GM19467 (cell line): ENCODE measurements at regions not wholly inside any gene's neighbourhood (a gene's known extent, or its start where the extent isn't known, plus 50 kb on each side); places are given as distances from the start of the nearest gene placed in this dataset.

Source experiments
- ATAC-seq: cut with Tn5 transposase; IDR thresholded peaks from one replicate; pipeline ENCODE4 v1.9.1; 2021; ENCODE audit warnings: mild to moderate bottlenecking, moderate library complexity; ENCODE audit not compliant: unreplicated experiment

DNA sequence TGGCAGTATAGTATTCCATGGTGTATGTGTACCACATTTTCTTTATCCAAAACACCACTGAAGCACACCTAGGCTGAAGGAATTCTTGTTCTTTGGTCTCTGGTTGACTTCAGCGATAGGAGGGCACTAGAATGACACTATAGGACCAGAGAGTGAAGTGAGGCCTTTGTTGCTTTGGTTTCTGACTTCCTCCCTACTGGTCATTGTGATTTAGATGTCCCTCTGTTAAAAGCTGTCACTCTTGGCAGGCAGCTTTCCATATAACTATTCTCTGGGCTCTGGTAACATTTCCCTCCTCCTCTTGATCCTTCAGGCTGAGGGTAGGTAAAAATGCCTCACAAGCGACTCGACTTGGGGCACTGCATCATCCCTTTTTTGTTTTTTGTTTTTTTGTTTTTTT lies 236.3 kb downstream of the MAFB start:
- ATAC-seq, result no peak

DNA sequence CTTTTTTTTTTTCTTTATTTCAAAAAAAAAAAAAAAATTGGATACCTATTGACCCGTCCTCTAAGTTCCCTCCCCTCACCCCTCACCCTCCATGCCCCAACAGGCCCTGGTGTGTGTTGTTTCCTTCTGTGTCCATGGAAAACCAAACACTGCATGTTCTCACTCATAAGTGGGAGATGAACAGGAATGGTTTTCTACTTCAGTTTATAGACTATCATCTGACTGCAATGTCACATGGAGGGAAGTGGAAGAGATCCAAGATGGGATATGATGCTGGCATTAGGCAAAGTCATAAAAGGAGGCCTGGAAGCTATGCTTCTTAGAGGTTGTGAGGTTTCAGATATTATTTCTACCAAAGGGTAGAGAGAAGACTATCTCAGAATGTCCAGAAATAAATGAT lies 237.5 kb downstream of the MAFB start:
- no peak for ATAC-seq

DNA sequence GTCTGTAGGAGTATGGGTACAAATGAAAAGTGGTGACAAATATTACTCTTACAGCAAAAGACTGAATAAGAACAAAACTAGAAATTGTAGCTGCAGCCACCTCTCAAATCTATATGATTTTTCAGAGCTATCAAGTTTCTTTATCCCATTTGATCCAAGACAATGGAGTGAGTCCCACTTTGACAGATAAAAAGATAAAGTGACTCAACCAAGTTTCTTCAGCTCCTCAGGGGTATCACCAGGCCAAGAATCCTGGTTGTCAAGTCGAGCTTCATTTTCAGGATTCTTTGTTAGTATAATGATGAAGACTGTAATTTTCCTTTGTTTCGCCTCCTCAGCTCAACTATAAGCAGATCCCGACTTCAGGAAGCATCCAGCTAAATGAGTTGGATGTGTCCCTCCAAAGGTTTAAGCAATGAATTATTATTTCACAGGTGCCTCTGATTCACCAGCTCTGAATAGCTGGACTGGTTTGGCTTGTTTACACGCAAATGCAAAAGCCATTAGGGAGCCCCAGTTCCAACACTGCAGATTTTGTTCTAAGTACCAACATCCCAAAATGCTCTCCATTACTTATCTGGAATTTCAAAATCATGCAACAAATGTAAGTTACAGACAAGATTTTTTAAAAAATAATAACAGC lies 238.9 kb downstream of the MAFB start:
- ATAC-seq, result no peak

DNA sequence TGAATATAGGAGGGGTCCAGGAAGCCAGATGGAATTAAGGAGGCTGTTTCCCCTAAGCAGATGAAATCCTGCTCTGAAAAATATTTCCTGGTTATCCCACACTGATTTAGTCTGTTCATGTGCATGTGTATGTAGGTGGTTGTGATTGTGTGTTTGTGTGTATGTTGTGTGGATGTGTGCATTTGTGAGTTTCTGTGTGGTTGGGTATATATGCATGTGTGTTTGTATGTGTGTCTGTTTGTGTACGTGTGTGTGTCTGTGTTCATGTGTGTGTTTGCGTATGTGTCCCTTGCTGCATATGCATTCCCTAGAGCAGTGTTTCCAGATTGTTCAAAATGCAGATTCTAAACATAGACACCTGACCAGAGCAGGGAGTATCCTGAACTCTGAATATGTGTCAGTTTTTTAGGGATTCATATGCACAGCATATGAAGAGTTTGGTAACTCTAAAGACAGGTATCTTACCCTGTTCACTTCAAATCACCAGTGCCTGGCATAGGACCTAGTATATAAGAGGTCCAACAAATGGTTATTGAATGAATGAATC lies 239.8 kb downstream of the MAFB start:
- ATAC-seq, result no peak

DNA sequence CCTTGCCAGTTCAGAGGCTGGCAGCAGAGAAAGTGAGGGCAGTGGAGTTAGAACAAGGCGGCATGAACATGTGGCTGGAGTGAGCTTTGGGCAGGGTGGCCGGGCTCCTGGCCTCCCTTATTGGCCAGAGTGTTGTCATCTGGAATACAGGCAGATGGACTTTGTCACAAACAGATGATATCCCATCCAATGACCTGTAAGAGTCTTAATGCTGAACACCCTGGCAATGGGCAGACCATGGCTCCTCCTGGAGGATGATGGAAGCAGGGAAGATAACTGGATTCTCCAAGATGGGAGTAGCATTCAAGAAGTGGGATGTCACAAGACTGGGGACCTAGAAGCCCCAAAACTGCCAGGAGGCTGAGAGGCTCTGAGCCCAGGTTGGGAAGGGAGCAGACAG lies 242.1 kb downstream of the MAFB start:
- ATAC-seq, result no peak

DNA sequence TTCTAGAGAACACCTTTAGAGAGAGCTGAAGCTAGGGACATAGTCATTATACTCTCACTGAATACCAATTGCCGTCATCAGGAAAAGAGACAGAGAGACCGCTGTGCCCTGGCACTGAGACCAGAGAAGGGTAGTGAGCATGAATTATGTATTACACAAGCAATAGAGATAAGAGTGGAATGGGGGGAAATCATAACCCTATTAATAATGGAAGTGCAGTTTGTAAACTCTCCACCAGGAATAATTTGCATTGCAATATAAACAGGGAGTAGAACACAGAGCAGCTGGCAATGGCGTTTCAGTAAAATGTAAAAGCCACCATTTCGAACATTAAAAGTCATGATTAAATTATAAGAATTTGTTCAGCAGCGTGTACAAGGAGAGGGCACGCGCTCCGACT lies 244.5 kb downstream of the MAFB start:
- no peak for ATAC-seq

DNA sequence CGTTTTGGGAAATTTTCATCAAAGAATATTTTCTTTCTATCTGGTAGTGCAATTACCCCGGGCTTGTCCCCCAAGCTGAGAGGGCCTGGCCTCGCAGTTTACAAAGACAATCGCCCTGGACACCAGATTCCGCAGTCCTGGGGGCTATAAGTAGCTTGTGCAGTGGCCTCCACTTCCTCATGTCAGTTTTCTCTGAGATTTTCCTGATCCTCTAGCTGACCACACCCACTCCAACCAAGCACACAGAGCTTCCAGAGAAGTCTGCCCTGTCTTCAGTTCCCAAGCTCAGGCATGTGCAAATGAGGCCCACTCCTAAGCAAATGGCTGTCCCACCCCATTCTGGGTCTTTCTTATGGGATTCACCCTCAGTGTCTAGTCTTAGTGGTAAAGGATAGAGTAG lies 245.3 kb downstream of the MAFB start:
- no peak for ATAC-seq

DNA sequence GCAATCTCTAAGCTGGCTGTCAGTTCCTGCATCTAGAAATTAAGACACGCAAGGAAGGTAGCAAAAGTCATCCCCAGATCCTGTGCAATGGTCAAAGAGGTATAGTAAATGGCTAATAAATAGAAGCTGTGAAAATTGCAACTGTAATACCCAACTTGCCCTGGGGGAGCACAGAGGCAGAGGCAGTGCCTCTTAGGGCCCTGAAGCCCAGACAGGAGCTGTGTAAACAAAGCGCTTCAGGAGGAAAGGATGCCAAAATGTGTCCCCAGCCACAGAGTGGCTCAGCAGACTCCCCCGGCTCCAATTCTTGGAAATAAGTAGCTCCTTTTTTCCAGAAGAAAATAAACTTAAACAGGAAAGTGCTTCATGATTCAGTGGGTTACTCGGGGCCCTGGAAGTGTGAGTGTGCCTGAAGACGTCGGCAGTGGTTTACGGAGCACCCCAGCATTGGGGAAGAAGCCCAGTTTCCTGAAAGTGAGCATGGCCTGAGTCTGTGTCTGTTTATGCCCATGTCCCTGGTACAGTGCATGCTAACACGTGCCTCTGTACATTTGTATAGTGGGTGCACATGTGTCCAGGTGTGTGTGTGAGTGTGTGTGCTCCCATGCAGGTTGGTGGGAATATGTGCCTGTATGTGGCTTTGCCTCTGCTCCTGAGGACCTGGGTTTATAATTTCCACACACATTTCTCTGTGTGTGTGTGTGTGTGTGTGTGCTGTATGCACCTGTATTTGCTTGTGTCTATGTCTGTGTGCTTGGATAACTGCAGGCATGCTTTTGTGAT lies 246.7 kb downstream of the MAFB start:
- no peak for ATAC-seq

DNA sequence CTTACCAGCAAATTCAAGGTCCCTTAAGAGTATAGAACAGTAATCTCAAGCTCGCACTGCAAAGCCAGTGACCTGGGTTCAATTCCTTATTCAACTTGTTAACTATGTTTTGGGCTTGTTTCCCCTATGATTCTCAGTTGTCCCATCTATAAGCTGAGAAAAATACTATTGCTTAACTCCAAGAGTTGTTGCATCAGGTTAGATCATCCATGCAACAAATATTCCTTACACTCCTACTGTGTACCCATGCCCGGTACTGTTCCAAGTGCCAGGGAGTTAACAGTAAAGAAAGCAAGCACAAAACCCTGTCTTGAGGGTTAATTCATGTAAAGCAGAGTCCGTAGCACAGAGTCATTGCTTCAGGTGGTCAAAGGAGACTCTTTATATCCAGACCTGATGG lies 247.3 kb downstream of the MAFB start:
- no peak for ATAC-seq

DNA sequence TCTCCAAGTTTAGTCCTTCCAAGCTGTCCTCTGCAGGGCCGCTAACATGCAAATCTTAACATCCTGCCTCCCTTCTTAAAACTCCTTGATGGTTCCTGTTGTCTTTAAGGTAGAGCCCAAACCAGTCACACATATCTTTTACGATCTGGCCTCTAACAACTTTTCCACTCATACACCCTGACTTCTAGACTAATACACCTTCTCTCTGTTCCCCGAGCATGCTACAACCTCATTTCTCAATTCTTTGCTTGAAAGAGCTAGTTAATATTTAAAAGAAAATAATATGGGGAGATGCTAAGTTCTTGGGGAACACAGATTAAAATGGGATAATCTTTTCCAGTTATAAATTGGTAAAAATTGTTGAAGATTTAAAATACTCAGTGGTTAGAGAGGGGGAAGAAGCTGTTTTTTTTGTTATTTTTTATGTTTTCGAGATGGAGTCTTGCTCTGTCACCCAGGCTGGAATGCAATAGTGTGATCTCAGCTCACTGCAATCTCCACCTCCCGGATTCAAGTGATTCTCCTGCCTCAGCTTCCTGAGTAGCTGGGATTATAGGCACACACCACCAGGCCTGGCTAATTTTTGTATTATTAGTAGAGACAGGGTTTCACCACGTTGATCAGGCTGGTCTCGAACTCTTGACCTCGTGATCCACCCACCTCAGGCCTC lies 250.7 kb downstream of the MAFB start:
- no peak for ATAC-seq

DNA sequence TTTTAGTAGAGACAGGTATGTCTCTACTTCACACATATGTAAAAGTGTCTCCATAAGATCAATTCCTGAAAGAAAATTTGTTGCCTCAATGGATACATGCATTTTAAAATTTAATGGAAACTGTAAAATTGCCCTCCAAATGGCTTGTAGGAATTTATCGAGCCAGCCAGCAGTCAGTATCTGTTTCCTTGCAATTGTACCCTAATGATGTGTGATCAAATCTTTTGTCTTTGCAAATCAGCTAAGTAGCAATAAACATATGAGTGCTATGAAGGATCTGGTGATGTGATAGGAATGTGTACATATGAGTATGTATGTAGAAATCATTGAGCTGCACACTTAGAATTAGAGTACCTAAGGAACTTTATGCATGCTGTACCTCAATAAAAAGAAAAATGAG lies 253.0 kb downstream of the MAFB start:
- no peak for ATAC-seq

DNA sequence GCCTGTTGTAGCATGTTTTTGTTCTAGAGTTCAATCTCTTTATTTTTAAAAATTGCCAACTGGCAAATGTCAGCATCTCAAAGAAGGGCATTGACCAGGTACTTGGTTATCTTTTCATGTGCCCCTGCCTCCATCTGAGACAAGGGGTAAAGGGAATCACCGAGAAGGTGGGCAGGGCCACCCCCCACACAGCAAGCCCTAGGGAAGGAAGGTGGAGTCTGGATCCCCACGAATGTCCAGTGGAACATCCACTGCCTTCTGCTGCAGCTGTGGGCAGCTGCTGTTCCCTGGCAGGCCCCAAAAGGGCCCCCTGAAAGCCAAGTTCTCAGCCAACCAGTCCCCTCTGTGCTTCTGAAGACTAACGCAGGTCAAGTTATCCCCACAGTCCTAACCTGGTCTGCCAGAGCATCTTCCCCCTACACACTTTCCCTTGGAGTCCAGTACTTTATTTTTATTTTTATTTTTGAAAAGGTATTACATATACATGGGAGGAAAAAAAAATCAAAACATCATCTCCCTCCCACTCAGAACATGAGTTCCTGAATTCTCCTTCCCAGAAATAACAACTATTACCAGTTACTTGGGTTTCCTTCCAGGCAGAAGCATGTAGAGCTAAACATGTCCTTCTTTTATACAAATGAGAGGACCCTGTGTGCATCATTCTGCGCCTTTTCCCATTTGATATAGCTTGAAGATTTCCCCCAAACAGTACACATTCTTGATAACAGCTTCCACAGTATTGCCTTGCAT lies 253.7 kb downstream of the MAFB start:
- no peak for ATAC-seq

DNA sequence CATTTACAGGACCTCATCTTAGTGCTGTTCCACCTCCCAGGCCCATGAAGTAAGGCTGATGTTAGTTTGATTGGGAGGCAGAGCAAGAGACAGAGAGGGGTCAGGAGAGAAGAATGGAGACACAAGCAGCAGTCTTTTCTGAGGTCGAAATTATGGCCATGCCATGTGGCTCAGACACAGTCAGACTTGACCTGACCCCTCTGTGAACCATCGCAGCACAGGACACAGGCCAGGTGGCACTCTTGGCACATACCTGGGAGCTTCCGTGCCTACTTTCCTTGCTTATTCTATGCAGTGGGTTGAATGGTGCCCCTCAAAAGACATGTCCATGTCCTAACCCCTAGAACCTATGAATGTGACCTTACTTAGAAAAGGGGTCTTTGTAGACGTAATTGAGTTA lies 254.9 kb downstream of the MAFB start:
- ATAC-seq, result no peak

DNA sequence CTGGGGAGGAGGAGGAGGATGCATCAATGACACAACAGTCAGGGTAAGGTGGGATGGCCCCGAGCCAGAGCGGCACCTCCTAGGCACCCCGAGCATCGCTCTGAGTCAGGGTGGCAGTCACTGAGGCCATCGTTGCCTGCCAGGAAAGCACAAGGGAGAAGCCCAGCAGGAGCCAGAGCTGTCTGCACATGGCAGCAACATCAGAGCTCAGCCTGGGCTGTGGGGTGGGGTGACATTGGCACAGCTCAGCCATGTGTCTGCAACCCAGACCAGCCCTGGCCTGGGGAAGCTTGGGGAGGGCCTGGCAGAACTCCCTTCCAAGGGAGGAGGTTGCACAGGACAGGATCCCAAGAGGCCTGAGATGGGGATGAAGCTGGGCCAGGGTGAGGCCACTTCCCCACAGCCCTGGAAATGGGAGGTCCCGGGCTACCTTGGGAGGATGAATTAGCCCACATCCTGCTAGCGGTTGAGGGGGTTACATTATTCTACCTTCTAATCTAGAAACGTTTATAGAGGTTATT lies 255.6 kb downstream of the MAFB start:
- ATAC-seq, result no peak

DNA sequence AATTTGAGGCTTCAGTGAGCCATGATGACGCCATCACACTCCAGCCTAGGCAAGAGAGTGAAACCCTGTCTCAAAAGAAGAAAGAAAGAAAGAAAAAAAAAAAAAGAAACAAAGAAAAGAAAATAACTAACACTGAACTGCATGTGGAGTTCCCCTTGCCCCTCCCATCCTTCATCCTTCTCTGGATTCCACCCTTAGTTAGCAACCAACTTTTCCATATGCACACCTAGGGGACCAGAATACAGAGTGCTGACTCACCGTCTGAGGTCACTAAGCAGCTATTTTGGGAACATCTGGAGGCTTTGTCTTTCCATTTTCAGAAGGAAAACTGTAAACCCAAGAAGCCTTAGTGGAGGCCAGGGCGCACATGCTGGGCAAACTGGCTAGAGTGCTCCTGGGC lies 257.4 kb downstream of the MAFB start:
- no peak for ATAC-seq

DNA sequence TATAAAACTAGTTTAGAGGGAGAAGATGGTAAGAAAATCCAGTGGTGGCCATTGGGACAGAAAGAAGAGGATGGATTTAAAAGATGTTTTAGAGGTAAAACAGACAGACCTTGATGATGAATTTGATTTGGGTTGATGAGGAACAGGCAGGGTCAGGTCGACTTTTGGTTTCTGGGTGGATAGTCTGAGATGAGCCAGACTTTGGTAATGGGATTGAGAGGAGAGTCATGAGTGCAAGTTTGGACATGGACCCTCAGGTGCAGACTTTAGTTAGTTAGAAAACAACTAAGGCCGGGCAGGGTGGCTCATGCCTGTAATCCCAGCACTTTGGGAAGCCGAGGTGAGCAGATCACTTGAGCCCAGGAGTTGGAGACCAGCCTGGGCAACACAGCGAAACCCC lies 257.9 kb downstream of the MAFB start:
- no peak for ATAC-seq

DNA sequence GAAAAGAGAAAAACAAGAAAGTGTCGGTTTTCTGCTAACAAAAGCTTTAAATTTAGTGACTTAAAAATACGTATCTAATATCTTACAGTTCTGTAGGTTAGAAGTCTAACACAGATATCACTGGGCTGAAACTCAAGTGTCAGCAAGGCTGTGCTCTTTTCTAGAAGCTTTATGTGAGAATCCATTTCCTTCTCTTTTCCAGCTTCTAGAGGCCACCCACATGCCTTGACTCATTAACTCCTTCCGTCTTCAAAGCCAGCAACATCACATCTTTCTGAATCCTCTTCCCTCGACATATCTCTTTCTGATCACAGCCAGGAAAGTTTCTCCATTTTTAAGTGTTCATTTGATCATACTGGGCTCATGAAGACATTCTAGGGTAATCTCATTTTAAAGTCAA lies 262.0 kb downstream of the MAFB start:
- ATAC-seq, result no peak

DNA sequence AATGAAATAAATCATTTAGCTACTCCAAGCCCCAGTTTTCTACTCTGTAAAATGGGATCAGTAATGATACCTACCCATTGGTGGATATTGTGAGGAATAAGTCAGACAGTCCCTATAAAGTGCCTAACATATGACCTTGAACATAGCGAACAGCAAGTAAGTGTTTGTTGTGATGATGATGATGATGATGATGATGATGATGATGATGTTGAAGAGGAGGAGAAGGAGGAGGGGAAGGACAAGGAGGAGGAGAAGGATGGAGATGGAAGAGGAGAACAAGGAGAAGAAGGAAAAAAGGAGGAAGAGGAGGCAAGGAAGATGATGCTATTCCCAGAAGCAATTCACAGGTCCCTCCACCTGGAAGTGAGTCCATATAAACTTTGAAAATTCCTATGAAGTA lies 264.3 kb downstream of the MAFB start:
- ATAC-seq, result no peak

DNA sequence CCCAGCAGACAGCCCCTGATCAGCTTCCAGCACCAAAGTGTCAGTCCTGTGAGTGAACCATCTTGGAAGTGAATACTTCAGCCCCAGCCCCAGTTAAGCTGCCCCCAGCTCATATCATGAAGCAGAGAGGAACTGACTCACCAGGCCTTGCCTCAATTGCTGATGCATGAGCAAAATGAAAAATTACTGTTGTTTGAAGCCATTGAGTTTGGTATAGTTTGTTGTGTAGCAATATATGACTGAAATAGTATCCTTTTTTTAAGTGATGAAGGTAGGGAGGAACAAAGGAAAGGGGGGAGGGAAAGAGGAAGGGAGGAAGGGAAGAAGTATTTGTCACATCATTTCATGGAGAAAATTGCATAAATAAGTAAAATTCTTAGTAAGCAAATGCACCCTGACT lies 266.4 kb downstream of the MAFB start:
- ATAC-seq, result no peak

DNA sequence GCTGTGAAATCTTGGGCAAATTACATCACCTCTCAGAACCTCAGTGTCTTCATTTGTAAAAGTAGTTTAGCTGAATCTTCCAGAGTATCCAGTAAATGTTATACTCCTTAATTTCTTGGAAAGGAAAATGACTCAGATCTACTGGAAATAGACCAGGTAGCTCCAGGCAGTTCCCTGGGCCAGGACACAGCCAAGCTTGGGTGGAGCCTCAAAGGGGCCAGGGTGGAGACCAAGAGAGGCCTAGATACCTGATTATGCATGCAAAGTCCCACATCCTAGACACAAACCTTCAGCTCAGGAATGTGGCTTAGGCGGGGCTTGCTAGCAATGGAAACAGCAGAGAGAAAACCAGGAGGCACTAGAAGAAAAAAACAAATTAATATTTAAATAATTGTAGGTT lies 272.8 kb downstream of the MAFB start:
- ATAC-seq, result no peak
